ENCODE measurements at regions not wholly inside any gene's neighbourhood (a gene's known extent, or its start where the extent isn't known, plus 50 kb on each side); places are given as distances from the start of the nearest gene placed in this dataset.

DNA sequence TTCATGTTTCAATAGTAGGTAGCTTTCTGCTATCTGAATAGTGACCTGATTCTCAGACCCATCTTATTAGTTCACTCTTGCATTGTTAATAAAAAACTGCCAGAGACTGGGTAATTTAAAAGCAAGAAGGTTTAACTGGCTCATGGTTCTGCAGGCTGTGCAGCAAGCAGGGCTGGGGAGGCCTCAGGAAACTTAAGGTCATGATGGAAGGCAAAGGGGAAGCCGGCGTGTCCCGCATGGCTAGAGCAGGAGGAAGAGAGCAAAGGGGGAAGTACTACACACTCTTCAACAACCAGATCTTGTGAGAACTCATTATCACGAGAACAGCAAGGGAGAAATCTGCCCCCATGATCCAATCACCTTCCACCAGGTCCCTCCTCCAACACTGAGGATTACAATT lies 185.2 kb upstream of the PITRM1 start:
- in situ Hi-C loops (cut with MboI; ENCODE audit: low pct_unique_long_range_greater_than_20kb, low sequenced_read_pairs), result no loop called here
- peak; percentile 35 for DNase-seq

DNA sequence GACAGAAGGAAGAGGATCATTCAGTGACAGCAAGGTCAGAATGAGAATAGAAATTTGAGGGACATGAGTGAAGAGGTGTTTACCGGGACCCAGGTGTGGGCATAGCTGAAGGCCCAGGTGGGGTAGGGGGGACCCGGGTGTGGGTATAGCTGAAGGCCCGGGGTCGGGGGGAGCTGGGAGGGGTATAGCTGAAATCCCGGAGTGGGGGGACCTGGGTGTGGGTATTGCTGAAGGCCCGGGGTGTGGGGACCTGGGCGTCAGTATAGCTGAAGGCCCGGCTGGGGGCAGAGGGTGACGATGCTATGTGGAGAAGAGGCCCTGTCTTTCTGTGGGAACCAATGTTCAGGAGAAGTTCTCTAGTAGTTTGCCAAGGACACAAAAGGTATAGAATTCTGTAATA lies 183.0 kb upstream of the PITRM1 start:
- in situ Hi-C loops (cut with MboI; ENCODE audit: low pct_unique_long_range_greater_than_20kb, low sequenced_read_pairs), result no loop called here
- DNase-seq, result no peak

DNA sequence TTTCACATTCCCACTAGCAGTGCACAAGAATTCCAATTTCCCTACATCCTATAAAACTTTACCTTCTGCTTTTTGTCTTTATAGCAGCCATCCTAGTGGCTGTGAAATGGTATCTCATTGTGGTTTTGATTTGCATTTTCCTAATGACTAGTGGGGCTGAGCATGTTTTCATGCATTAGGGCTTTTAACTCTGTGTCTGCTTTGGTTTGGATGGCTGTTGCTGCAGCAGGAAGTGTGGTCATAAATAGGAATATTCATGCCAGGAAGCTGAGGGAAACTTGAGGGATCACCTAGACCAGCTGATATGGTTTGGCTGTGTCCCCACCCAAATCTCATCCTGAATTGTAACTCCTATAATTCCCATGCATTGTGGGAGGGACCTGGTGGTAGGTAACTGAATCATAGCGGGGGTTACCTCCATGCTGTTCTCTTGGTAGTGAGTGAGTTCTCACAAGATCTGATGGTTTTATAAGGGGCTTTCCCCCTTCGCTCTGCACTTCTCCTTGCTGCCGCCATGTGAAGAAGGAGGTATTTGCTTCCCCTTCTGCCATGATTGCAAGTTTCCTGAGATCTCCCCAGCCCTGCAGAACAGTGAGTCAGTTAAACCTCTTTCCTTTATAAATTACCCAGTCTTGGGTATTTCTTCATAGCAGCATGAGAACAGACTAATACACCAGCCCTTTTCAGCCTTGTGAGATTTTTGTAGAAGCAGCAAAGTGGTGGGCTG lies 181.8 kb upstream of the PITRM1 start:
- in situ Hi-C loops (cut with MboI; ENCODE audit: low pct_unique_long_range_greater_than_20kb, low sequenced_read_pairs), result no loop called here
- no peak for DNase-seq

DNA sequence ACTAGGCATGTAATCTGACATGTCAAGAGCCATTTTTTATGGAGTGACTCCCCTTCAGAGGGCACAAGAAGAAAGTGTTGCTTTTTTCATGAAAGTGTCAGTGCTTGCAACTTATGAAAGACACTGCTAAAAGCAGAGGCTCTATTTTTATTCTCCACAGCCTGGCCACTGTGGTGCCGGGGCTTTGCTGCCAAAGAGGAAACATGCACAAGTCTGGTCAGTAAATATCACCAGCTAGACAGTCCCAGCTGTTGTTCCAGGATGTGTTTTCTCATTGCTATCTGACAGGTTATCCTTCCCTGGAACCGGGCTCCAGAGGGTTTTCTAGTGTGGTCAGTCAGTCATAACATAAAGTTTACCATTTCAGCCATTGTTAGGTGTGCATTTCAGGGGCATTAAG lies 180.7 kb upstream of the PITRM1 start:
- in situ Hi-C loops (cut with MboI; ENCODE audit: low pct_unique_long_range_greater_than_20kb, low sequenced_read_pairs), result no loop called here
- no peak for DNase-seq

DNA sequence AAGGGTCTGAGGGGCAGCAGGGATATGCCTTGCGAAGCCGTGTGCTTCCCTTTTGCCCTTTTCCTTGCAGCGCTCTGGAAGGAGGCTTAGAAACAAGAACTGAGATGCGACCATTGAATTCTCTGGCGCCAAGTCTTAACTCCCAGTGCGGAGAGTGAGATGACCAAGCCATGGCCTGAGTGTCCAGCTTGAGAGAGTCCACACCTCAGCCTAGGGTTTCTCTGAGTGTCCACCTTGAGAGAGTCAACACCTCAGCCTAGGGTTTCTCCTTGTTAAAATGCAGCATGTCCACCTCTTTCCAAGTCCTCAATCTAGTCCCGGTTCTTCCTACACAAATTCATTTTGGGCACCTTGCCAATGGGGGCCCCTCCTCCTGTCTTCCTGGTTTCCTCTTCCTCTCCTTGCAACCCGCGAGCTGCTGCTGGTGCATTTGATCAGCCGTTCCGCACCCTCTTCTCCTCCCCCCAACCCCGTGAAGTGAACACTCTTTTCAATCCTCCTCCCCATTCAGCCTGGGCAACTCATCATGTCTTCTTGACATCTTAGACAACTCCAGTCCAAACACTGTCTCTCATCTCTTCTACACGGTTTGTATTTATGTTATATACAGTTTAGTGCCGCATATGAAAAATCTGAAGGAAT lies 178.2 kb upstream of the PITRM1 start:
- in situ Hi-C loops (cut with MboI; ENCODE audit: low pct_unique_long_range_greater_than_20kb, low sequenced_read_pairs), result no loop called here
- DNase-seq, result no peak

DNA sequence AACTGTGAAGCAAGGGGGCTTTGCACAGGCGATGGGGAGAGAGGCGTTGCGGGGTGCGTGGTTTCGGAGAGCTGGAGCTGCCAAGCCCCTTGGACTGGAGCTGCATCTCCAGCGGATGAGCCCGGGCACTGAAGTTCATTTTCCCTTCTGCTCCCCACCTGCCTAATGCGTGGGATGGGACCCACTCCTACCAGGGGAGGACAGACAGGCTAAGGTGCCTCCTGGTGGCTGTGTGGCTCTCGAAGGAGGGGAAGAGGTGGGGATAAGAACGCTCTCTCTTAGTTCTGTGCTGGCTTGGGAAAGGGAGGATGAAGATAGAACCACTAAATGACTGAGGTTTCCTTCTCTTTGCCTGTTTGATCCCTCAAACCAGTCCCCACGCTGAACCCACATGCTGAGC lies 177.6 kb upstream of the PITRM1 start:
- in situ Hi-C loops (cut with MboI; ENCODE audit: low pct_unique_long_range_greater_than_20kb, low sequenced_read_pairs), result no loop called here

DNA sequence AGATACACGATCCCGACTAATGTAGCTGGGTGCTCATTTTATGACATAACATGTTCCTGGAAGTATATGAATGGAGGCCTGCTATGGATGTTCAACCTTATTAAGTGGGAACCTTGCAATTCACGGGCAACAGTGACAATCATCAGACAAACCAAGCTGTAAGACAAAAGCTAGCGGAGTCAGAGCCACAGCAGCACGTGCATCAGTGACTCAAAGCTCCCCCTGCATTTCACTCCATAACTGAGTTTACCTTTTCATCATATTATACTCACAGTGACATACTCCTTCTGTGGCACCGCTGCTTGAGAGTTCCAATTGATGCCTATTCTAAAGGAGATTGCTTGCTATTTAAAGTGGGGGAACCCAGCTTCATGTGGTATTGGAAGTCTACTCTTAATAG lies 176.0 kb upstream of the PITRM1 start:
- in situ Hi-C loops (cut with MboI; ENCODE audit: low pct_unique_long_range_greater_than_20kb, low sequenced_read_pairs), result no loop called here
- DNase-seq, result no peak

More for the DNA sequence above, 177.6 kb upstream of the PITRM1 start:
- no peak for DNase-seq

DNA sequence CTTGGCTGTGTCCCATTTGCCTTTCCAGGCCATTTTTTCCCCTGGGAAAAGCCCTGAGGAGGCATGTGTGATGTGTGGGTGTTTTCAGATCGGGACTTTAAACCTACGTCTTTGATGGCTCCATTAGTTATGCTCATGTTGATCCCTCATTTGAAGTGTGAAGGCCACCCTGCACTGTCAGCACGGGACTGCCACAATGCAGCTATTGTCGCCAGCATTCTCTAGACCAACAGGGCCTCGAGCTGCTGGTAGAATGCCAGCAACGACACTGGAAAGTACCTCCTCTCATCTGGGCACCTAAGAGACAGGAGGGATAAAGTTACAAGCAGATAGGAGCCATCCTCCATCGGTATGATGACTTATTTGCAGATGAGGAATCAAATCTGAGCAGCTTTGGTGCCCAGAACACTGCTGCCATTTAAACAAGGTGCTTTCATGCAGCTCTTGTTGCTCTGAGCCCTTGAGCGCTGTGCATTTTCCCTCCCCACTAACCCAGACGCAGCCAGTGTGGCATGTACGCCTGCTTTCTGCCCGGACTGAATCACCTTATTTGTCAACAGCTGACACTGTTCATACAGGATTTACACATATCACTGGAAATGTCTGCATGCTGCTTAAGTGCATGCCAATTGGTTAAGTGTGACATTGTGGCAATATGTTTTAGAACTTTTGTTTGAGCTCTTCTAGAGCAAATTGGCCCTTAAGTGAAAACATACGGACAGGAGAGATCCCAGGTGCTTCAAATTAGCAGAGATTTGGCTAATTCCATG lies 175.0 kb upstream of the PITRM1 start:
- in situ Hi-C loops (cut with MboI; ENCODE audit: low pct_unique_long_range_greater_than_20kb, low sequenced_read_pairs), result no loop called here
- DNase-seq, result no peak

DNA sequence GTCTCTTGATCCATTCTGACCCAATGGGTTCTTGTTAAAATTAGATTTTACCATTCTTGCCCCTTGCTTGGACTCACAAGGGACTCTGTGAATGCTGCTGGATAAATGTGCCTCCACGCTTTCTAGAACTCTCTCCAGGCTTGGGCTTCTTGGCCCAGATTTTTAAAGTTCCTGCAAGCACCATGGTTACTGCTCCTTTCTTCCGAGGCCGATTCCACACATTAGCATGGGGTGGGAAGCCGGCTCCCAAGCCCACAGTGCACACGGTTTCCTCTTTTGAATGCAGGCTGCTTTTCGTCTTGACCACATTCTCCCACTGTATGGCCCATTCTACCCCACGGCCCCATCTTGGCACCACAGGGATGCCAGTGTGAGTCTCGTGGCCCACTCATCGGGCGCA lies 174.3 kb upstream of the PITRM1 start:
- in situ Hi-C loops (cut with MboI; ENCODE audit: low pct_unique_long_range_greater_than_20kb, low sequenced_read_pairs), result no loop called here

DNA sequence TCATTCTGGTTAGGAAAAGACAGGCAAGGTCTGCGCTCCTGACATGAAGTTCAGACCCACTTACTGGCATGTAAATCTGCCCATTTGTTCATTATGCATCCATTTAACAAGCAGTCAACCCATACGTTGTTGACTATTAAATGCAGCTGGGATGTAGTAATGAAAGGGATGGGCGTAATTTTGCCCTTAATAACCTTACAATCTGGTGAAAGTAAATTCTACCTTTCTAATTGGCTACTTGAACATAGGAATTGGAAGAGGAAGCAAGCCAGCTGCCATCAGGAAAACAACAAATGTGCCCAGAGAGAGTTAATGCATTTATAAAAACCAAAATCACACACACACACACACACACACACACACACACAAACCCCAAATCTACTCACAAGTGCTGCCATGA lies 170.2 kb upstream of the PITRM1 start:
- no peak for DNase-seq
- in situ Hi-C loops (cut with MboI; ENCODE audit: low pct_unique_long_range_greater_than_20kb, low sequenced_read_pairs), result no loop called here

More for the DNA sequence above, 174.3 kb upstream of the PITRM1 start:
- no peak for DNase-seq

DNA sequence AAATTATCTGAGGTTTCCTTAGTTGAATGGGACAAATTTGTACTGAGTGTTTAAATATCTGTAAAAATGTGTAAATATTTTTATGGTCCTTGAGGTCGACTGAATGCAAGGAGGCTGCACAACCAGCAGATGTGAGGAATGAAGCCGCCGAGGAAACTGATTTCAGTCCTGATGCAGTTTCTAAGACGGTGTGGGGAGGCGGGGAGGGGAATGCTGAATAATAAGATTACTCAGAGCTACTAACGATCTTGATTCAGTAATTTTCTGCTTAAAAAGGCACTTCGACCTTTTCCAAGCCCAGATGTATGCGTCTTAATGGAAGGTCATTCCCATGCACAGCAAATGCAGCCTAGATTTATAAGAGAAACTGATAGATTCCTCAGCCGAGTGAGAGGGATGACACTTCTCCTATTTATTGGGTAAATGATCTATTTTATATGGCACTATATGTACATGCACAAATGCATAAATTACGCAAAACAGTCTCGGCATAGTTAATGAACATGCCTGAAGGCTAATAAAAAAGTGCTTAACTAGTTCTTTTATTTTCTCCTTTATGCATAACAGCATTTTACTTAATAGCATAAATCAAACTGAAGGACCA lies 167.6 kb upstream of the PITRM1 start:
- in situ Hi-C loops (cut with MboI; ENCODE audit: low pct_unique_long_range_greater_than_20kb, low sequenced_read_pairs), result no loop called here
- no peak for DNase-seq

DNA sequence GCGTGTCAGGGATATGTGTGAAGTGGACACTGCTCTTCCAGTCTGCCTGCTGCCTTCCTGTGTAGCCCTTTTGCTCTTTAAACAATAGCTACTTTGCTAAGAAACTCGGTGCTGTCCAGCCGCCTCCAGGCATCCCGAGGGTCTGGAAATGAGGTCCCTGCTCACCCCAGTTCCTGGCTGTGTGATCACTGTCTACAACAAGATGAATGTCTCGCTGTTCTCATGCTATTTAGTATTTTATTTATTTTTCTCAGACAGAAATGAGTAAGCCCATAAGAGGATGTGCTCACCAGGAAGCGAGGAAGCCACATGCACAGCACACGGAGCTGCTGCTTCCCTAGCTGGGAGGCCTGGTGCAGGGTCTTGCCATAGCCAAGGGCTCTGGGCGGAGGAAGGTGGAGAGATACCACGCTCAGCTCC lies 167.0 kb upstream of the PITRM1 start:
- in situ Hi-C loops (cut with MboI; ENCODE audit: low pct_unique_long_range_greater_than_20kb, low sequenced_read_pairs), result no loop called here
- no peak for DNase-seq

DNA sequence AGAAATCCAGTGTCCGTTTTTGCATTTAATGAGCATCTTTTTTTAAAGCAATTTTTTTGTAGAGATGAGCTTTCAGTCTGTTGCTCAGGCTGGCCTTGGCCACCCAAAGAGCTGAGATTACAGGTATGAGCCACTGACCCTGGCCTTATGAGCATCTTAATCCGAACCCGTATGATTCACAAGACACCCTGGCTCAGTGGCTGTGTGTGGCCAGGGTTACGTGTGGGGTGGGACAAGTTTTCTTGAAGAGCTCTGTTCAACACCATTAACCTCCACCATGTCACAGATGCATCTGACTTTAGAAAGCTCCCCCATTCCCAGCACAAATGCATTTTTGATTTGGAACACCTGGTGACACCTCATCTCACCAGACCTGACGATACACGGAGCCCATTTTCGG lies 166.5 kb upstream of the PITRM1 start:
- no peak for DNase-seq

DNA sequence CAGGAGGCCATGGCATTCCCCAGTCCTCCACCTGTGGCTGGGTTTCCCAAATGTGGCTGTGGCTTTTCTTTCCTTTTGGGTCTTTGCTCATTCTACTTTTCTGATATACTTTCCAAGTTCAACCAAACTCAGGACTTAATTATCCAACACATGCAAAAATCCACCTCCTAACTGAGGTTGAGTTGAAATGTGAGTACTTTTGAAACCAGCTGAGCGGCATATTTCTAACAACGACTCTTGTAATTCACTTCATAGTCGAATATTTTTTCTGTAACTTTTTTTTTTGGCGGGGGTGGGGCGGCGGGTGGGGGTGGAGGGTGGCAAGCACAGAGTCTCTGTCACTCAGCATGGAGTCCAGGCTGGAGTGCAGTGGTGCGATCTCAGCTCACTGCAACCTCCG lies 165.2 kb upstream of the PITRM1 start:
- in situ Hi-C loops (cut with MboI; ENCODE audit: low pct_unique_long_range_greater_than_20kb, low sequenced_read_pairs), result no loop called here
- no peak for DNase-seq

More for the DNA sequence above, 166.5 kb upstream of the PITRM1 start:
- in situ Hi-C loops (cut with MboI; ENCODE audit: low pct_unique_long_range_greater_than_20kb, low sequenced_read_pairs), result no loop called here

DNA sequence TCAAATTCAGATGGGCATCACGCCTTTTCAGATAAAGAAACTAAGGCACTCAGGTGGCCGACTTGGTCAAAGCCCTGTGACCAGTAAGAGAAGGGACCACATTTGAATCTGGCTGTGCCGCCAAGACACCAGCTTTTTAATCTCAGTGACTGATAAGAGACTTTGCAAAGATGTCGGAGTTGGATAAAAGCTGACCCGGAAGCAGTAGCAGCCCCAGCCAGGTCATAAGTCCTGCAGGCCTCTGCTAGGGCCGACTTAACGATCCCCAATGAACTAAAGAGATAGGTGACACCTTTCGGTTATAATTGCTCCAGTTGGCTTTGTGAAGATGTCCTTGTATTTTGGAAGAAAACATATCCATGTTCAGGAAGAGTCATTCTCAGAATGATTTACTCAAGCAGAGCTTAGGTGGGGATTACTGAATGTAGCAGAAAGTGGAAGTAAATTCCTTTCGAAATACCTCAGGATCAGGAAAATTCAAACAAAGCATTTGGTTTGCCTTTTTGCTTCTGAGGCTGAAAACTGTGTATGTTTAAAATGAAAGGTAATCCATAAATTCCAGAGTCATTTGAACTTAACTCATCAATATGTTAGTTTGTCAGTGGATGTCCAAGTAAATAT lies 164.2 kb upstream of the PITRM1 start:
- in situ Hi-C loops (cut with MboI; ENCODE audit: low pct_unique_long_range_greater_than_20kb, low sequenced_read_pairs), result no loop called here

DNA sequence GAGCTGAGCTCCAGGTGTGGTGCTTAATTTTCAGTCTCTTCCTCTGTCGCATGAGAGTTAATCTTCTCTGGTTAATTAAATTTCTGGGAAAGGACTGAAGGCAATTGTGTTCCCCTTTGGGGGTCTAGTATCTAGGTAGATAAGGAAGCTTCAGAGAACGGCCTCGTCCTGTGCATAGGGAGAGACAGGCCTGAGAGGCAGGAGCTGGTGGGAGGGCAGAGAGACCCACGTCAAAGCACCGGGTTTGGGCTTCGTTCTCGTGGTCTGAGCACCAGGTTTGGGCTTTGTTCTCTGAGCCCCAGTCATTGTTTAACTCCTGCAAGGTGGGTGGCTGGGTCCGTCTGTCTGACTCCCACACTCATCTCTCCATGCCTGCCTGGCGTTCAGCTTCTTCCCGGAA lies 160.8 kb upstream of the PITRM1 start:
- in situ Hi-C loops (cut with MboI; ENCODE audit: low pct_unique_long_range_greater_than_20kb, low sequenced_read_pairs), result no loop called here
- DNase-seq, result no peak

More for the DNA sequence above, 164.2 kb upstream of the PITRM1 start:
- DNase-seq, result no peak

DNA sequence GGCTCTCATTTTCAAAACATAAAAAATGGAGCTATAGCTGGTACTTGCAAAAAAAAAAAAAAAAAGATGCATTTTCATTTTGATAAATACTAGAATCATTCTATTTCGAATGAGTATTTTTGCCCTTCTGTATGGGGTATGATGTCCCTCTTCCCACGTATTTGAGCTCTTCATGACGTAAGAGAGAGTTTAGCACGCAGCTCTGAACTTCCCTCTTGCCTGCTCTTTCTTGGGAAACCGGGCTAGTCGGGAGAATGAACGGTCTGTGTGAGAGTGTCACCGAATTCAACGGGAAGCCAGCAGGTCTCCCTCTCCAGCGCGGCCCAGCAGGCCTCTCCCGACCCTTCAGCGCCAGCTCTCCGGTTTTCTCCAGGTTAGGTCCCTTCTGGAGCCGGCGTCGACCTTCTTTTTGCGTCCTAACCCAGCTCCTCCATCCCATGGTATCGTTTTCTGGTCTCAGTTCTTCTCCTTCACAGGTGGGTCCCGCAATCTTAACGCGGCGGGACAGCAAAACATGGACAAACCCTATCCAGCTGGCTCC lies 159.2 kb upstream of the PITRM1 start:
- DNase-seq, result no peak
- in situ Hi-C loops (cut with MboI; ENCODE audit: low pct_unique_long_range_greater_than_20kb, low sequenced_read_pairs), result no loop called here

DNA sequence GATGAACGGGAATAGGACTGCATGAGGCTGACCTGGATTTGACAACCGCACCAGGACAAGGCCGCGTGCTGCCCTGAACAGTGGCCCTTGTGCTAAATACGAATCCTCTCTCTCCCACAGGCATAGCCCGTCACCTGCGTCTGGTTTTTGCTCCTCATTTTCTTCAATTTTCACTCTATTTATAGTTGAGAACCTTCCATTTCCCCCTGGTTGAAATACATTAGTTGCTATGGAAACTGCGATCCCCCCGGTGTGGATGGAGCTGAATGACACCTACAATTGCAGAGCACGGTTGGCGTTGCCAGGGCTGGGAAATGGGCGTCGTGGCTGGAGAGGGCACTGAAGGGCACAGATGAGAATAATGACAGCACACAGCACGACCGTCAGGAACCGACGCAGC lies 158.6 kb upstream of the PITRM1 start:
- no peak for DNase-seq
- in situ Hi-C loops (cut with MboI; ENCODE audit: low pct_unique_long_range_greater_than_20kb, low sequenced_read_pairs), result no loop called here

DNA sequence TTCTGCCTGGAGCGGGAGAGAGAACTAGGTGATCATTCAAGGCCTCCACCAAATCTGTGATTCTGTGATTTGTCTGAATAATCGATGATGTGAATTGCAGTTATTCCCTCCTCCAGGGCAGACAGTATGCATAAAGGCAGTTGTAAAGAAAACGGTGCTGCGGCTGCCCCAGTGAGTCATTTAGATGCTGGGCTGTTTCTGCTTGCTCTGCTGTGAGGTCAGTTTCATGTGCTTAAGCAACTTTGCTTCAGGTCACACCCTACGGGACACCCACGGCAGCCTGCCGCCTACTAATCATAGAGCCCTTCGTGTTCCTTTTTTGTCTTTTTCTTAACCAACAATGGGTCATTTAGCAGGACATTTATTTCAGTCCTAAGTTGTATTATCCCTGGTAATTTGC lies 158.1 kb upstream of the PITRM1 start:
- in situ Hi-C loops (cut with MboI; ENCODE audit: low pct_unique_long_range_greater_than_20kb, low sequenced_read_pairs), result no loop called here
- DNase-seq, result no peak

All from KBM-7 (cell line).